Epidermal melanocyte (primary cell): ENCODE measurements at regions not wholly inside any gene's neighbourhood (a gene's known extent, or its start where the extent isn't known, plus 50 kb on each side); places are given as distances from the start of the nearest gene placed in this dataset.

Experiments used
- DNase-seq: peaks from one replicate; pipeline ENCODE4 v3.0.0; 2011; ENCODE audit warnings: low spot score; ENCODE audit not compliant: insufficient read length

DNA sequence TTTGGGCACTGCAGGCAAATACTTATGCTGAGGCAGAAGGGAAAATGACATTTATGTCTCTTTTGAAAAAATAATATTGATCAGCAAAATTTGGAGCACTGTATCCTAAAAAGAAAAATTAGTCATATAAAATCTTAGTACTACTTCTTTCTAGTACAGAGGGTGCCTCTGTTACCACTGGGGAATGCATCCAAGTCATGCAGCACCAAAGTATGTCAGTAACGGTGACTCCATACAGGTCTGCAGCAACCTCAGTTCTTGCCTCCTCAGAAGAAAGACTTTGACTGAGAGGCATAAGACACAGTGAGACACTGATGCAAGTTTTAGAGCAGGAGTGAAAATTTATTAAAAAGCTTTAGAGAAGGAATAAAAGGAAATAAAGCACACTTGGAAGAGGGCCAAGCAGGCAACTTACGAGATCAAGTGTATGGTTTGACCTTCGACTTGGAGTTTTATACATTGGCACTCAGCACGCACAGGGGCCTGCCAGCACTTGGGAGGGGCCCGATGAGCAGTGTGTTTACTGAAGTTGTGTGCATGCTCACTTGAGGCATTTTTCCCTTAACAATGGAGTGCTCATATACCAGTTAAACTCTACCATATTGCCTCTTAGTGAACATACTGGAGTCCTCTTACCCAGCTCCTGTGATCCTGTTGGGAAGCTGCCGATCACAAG is 1244.8 kb downstream of the EPHA7 start:
- DNase-seq, result no peak

- DNase-seq, result no peak
Measured at GRCh38 chr6:92169506-92169905, 1249.9 kb downstream of the EPHA7 start.

DNA sequence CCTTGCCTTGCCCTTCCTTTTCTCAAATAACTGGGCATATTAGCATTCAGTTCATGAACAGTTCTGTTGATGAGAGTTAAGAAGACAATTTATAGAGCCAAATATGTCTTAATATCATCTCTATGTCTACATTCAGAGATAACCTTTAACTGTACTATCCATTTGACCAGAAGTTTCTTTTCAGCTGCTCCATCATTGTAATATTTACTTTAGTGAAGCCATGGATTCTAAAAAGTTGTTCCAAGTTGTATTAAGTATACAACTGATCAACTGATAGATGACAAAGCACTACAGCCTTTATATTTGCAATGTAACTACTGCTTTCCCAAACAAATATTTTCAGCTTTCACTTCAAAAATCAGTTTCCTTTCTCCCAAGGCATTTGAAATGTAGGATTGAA is 1252.7 kb downstream of the EPHA7 start:
- DNase-seq, result no peak

DNA sequence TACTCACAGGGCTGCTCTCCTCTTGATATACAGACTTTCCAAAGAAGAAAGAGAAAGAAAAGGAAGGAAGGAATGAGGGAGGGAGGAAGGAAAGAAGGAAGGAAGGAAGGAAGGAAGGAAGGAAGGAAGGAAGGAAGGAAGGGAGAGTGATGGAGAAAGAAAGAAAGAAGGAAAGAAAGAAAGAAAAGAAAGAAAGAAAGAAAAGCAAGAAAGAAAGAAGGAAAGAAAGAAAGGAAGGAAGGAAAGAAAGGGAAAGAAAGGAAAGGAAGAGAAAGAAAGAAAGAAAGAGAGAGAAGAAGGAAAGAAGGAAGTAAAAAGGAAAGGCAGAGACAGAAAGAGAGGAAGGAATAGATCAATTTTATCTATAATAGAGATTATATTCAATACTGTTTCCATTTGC is 1257.4 kb downstream of the EPHA7 start:
- DNase-seq, result no peak

- no peak for DNase-seq
Measured at GRCh38 chr6:92160226-92160625, 1259.1 kb downstream of the EPHA7 start.

- no peak for DNase-seq
Measured at GRCh38 chr6:92159046-92159445, 1260.3 kb downstream of the EPHA7 start.

- no peak for DNase-seq
Measured at GRCh38 chr6:92150553-92150952, 1268.8 kb downstream of the EPHA7 start.

- no peak for DNase-seq
Measured at GRCh38 chr6:92147246-92147645, 1272.1 kb downstream of the EPHA7 start.

GRCh38 chr6:92139601-92140000 is 1279.8 kb downstream of the EPHA7 start:
- DNase-seq, result no peak

GRCh38 chr6:92132957-92133356 is 1286.4 kb downstream of the EPHA7 start:
- DNase-seq, result no peak

DNA sequence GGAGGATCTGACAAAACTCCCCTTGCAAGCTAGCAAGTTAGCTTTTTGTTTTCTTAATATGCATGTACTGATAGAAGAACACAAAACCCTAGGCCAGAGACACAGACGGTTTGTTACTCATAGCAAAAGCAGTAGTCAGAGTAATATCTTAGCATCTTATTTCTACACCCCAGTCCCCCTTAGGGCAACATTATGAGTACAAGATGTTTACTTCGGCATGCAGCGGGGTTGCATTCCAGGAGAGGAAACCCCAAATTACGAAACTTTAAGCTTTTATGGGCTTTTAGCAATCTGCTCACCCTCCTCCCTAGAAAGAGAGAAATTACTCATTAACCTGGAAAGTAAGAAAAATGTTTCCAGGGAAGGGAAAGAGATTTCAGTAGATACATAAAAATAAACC is 1286.9 kb downstream of the EPHA7 start:
- no peak for DNase-seq

DNA sequence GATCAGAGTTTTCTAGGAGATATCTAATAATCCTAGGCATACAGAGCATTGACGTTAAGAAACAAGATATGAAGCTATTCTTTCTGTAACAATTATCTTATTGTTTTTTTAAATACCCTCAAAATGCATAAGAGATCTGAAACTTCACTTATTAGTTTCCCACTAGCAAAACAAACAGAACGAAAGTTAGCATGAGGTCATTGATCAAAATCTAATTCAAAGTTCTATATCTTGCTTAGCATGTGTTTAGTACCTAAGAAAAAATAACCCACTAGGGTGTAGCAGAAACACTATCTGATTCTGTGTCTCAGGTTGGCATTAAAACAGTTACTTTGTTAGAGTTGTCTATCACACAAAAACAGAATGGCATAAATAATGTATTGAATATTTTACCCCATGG is 1288.4 kb downstream of the EPHA7 start:
- no peak for DNase-seq

DNA sequence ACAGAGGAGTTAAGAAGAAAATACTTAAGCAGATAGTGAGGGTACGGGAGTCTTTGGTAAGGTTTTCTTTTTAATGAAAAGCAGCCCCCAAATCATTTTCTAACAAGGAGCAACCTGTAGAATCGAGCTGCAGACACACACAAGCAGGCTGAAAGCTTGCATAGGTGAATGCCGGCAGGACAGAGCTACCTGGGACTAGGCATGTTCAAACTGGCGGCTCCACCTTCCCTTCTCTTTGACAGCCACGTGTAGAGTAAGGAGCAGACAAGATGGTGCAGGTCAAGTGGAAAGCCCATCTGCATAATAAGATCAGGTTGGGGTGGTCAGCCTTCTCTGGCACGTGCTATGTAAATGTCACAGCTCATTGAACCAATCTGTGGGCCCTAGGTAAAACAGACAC is 1292.4 kb downstream of the EPHA7 start:
- no peak for DNase-seq

DNA sequence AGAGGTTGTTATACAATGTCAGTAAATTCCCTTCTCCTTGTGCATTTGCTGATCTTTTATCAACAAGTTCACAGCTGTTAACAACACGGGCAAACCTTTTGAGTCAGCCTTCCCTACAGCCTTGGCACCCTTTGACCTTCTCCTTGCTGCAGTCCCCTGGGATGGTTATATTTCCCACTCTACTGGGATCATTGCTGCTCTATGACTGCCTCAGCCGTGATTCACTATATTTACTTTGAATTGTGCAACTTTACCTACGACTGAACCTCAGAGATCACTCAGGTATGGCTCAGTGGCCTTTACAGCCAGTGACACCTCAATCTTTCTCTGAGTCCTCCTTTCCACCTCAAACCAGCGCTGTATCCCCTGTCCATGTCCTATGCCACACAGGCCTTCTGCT is 1293.3 kb downstream of the EPHA7 start:
- DNase-seq, result no peak

- no peak for DNase-seq
Measured at GRCh38 chr6:92125681-92126080, 1293.7 kb downstream of the EPHA7 start.

DNA sequence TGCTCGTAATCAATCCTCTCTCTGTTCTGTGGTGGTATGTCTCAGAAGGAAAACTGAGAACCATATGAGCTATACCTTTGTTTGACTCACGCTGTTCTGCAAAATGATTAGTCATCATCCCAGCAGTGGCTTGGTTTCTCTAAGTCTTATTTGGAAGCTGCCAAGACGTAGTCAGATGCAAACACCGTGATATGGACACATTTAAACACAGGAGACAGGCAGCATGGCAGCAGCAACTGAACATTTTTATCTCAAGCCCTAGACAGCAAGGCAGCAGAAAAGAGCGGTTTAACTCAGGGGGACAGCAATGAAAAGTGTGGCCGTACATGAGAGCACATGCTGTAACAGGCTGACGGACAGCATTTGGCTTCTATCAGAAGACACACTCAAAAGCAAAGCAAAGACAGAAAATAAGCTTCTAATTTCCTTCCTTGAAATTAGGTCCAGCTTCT is 1295.1 kb downstream of the EPHA7 start:
- DNase-seq, result no peak

DNA sequence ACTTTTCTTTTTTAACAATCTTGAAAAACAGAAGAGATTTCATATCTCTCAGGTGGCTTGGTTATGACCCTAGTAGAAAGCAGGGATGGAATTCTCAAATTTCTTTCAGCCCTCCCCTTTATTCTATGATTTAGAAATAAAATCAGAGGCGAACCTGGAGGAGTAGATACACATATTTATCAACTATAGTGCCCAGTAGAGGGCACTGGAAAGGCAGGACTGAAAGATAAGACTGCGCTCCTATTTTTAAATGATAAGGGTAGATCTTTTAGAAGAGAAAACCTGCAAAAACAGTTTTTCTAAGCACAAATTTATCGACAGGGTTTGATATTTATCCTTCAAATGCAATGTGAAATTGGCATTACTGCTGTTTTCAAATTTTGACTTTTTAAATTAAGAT is 1296.6 kb downstream of the EPHA7 start:
- no peak for DNase-seq

GRCh38 chr6:92121228-92121627 is 1298.1 kb downstream of the EPHA7 start:
- DNase-seq, result no peak

- DNase-seq, result no peak
Measured at GRCh38 chr6:92117800-92118199, 1301.6 kb downstream of the EPHA7 start.

- no peak for DNase-seq
Measured at GRCh38 chr6:92114797-92115196, 1304.6 kb downstream of the EPHA7 start.

DNA sequence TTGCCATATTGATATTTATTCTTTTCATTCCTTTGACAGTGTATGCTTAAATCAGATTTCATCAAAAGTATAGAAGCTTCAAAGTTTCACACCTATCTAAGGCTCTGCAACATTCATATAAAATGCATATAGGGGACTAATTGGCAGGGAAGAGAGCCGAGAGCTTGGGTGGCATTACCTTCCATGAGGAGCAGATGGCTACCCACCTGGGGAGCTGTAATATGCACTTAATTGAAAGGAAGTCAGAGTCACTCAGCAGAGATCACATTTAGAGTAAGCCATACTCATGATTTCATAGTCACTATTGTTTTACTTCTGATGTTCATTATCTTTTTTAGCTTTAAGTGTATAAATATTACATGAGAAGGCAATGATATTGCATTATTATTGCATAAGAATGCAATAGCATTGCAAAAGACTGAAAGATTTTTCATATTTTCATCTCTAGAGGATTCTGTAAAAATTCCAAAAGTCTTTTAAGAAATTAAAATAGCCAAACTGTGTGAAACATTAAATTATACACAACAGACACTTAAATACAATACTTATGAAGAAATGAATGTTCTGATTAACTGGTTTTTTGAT is 1305.2 kb downstream of the EPHA7 start:
- no peak for DNase-seq

DNA sequence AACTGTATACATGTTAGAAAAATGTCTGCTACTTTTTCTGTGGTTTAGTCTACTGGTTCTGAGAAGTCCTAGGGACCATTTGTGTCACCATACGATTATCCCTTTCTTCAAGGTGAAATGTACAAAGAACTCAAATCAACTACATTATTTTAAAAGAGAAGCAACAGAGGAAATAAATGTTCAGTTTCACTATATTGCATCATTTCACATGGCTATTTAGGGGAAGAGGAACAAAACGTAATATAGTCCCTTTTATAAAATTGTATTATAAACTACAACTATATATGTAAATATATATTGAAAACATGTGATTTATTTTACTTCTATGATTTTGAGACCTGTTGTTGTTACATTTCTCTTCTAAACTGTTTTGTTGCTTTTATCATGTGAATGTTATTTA is 1308.0 kb downstream of the EPHA7 start:
- DNase-seq, result no peak

DNA sequence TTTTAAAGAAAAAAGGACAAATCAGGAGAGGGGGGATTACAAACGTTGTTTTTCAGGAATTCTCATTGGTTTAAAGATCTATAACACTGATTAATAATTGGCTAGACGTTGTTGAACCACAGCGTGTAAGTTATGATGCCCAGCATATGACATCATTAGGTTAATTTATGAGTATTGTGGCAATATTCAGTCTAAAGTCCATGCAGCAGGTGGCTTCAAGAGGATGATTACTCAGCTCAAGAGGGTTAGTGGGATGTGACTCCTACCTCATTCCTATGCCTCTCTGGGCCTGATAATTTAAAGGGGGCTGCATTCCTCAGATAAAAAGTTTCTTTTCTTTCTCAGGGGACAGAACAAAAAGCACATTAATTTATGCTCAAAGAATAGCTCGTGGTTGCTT is 1309.0 kb downstream of the EPHA7 start:
- DNase-seq, result no peak
